AG09309 (cell line): ENCODE measurements at regions not wholly inside any gene's neighbourhood (a gene's known extent, or its start where the extent isn't known, plus 50 kb on each side); places are given as distances from the start of the nearest gene placed in this dataset.
"Not testable (repeated sequence)": the region's sequence is repeated elsewhere in the genome, so short reads cannot be mapped to it uniquely, and the experiment has no call there.

ENCODE experiments used
- DNase-seq: peaks from one replicate; pipeline ENCODE4 v3.0.0-alpha.2; 2010; ENCODE audit warnings: low read depth
- H3K4me3 ChIP-seq: 2 replicates; pipeline ENCODE4 v1.5.1; 2011; ENCODE audit warnings: mild to moderate bottlenecking, low read depth, low read length, moderate library complexity; ENCODE audit not compliant: control insufficient read depth
- CTCF ChIP-seq: IDR thresholded peaks from 2 replicates; pipeline ENCODE4 v1.5.1; 2011; ENCODE audit warnings: mild to moderate bottlenecking, low read depth, low read length, inconsistent platforms; ENCODE audit not compliant: insufficient read depth, control insufficient read depth; ENCODE audit errors: missing control alignments

DNA sequence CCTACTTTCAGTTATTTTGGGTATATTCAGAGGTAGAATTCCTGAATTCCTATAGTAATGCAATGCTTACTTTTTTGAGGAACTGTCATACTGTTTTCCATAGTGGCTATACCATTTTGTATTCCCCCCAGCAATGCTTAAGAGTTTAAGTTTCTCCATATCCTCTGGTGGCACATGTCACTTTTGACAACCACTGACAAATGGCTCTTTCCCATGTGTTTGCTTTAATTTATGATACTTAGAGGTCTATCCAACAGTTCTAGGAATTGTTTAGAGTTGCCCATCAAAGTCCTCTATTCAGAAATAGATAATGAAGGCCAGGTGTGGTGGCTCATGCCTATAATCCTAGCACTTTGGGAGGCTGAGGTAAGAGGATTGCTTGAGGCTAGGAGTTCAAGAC, 128.9 kb upstream of the CFAP20DC start:
- DNase-seq, result no peak
- no peak overlapping the region for H3K4me3 ChIP-seq
- TF ChIP-seq CTCF, result no peak

GRCh38 chr3:59171491-59171890, 121.7 kb upstream of the CFAP20DC start:
- H3K4me3 ChIP-seq, result no peak overlapping the region
- no peak for DNase-seq
- TF ChIP-seq CTCF, result no peak

DNA sequence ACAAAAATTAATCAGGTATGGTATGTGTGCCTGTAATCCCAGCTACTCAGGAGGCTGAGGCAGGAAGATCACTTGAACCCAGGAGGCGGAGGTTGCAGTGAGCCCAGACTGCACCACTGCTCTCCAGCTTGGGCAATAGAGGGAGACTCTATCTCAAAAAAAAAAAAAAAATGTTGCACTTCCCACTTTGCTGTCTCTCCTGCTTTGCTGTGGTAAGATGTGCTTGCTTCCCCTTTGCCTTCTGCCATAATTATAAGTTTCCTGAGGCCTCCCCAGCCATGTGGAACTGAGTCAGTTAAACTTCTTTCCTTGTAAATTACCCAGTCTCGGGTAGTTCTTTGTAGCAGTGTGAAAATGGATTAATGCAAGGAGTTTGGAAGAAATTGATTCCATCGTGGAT, 120.3 kb upstream of the CFAP20DC start:
- H3K4me3 ChIP-seq, DNase-seq: not testable (repeated sequence)

- H3K4me3 ChIP-seq, result no peak overlapping the region
- DNase-seq, result no peak
- TF ChIP-seq CTCF, result no peak
Measured at GRCh38 chr3:59167756-59168155, 117.9 kb upstream of the CFAP20DC start.

GRCh38 chr3:59163953-59164352, 114.1 kb upstream of the CFAP20DC start:
- DNase-seq, result no peak
- TF ChIP-seq CTCF, result no peak
- H3K4me3 ChIP-seq, result no peak overlapping the region

- no peak for DNase-seq
- TF ChIP-seq CTCF, result no peak
- H3K4me3 ChIP-seq, result no peak overlapping the region
Measured at GRCh38 chr3:59161048-59161447, 111.2 kb upstream of the CFAP20DC start.

DNA sequence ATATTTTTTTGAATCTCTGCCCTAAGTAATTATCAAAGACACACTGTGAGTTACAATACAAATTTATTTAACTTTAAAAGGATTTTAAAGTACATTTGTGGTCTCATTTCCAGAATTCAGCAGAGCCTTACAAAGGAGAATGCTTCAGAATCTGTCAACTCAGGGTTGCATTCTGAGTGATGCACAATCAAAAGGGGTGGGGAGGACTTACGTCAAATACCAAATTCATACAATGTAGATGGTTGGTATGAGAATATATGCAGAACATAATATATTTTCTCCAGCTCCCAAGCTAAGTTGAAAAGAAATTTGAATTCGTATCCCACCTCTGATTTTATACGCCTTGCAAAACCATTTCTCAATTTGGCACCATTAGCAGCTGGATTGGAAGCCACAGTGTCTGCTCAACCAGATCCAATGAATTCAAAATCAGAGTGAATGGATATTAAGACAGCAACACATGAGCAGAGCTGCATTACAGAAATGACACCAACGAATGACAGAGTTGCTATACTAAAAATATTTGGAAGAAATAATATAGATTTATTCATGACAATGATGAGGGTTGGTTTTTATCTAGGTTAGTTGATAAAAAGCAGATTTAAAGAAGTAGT, 110.4 kb upstream of the CFAP20DC start:
- no peak for DNase-seq
- H3K4me3 ChIP-seq, result no peak overlapping the region
- no peak for TF ChIP-seq CTCF
